Trophoblast cell (in vitro differentiated cells and primary cell): ENCODE measurements at regions not wholly inside any gene's neighbourhood (a gene's known extent, or its start where the extent isn't known, plus 50 kb on each side); places are given as distances from the start of the nearest gene placed in this dataset.
A peak's percentile ranks its signal among the peaks of the same experiment; 100 is the strongest.
"Not testable (repeated sequence)": the region's sequence is repeated elsewhere in the genome, so short reads cannot be mapped to it uniquely, and the experiment has no call there.

Source experiments
- DNase-seq, 2 donors: peaks; one replicate each; pipeline ENCODE4 v3.0.0-alpha.2; 2016
- H2AFZ ChIP-seq: 2 replicates; pipeline ENCODE4 v1.6.1; 2013; ENCODE audit warnings: low read length, moderate library complexity, mild to moderate bottlenecking; ENCODE audit not compliant: insufficient read depth, poor library complexity
- H2AK5ac ChIP-seq: 2 replicates; pipeline ENCODE4 v1.6.1; 2013; ENCODE audit warnings: mild to moderate bottlenecking, low read length
- H2BK120ac ChIP-seq: 2 replicates; pipeline ENCODE4 v1.6.1; 2013; ENCODE audit warnings: low read length, mild to moderate bottlenecking, moderate library complexity; ENCODE audit not compliant: insufficient read depth, poor library complexity
- H2BK12ac ChIP-seq: 2 replicates; pipeline ENCODE4 v1.6.1; 2013; ENCODE audit warnings: mild to moderate bottlenecking, low read length, moderate library complexity
- H2BK5ac ChIP-seq: 2 replicates; pipeline ENCODE4 v1.6.1; 2013; ENCODE audit warnings: low read length, low read depth, moderate library complexity, mild to moderate bottlenecking; ENCODE audit not compliant: poor library complexity
- H3K14ac ChIP-seq: 2 replicates; pipeline ENCODE4 v1.6.1; 2013; ENCODE audit warnings: mild to moderate bottlenecking, low read length
- H3K18ac ChIP-seq: 2 replicates; pipeline ENCODE4 v1.6.1; 2013; ENCODE audit warnings: mild to moderate bottlenecking, low read length
- H3K23ac ChIP-seq: 2 replicates; pipeline ENCODE4 v1.6.1; 2013; ENCODE audit warnings: low read length
- H3K27ac ChIP-seq: 2 replicates; pipeline ENCODE4 v1.5.1; 2013; ENCODE audit warnings: low read depth, mild to moderate bottlenecking, inconsistent platforms, low read length, moderate library complexity
- H3K27me3 ChIP-seq: 2 replicates; pipeline ENCODE4 v1.6.1; 2013; ENCODE audit warnings: inconsistent platforms, mild to moderate bottlenecking, low read length, moderate library complexity; ENCODE audit not compliant: insufficient read depth
- H3K36me3 ChIP-seq, 2 experiments: 1 replicate in 1 of 2; 2 replicates in 1 of 2; pipeline ENCODE4 v1.6.1; 2013; ENCODE audit warnings: low read length in 2 of 2, mild to moderate bottlenecking in 2 of 2, moderate library complexity in 1 of 2; ENCODE audit not compliant: insufficient read depth in 2 of 2, control insufficient read depth in 1 of 2
- H3K4ac ChIP-seq: 2 replicates; pipeline ENCODE4 v1.6.1; 2013; ENCODE audit warnings: low read depth, mild to moderate bottlenecking, low read length, moderate library complexity
- H3K4me1 ChIP-seq, 2 experiments: 1 replicate in 1 of 2; 2 replicates in 1 of 2; pipeline ENCODE4 v1.6.1; 2013; ENCODE audit warnings: low read length in 2 of 2, mild to moderate bottlenecking in 2 of 2, moderate library complexity in 1 of 2; ENCODE audit not compliant: insufficient read depth in 2 of 2, control insufficient read depth in 1 of 2
- H3K4me2 ChIP-seq: 2 replicates; pipeline ENCODE4 v1.6.1; 2013; ENCODE audit warnings: inconsistent platforms, mild to moderate bottlenecking, low read length, moderate library complexity
- H3K4me3 ChIP-seq: 2 replicates; pipeline ENCODE4 v1.5.1; 2013; ENCODE audit warnings: mild to moderate bottlenecking, low read depth, low read length, inconsistent platforms
- H3K79me1 ChIP-seq: one replicate; pipeline ENCODE4 v1.6.1; 2013; ENCODE audit warnings: low read length
- H3K79me2 ChIP-seq: 2 replicates; pipeline ENCODE4 v1.6.1; 2013; ENCODE audit warnings: low read length, mild to moderate bottlenecking; ENCODE audit not compliant: control insufficient read depth, insufficient read depth, poor library complexity
- H3K9ac ChIP-seq: 2 replicates; pipeline ENCODE4 v1.6.1; 2013; ENCODE audit warnings: mild to moderate bottlenecking, low read length
- H3K9me3 ChIP-seq: 2 replicates; pipeline ENCODE4 v1.6.1; 2013; ENCODE audit warnings: low read depth, mild to moderate bottlenecking, control low read depth, inconsistent platforms, low read length; ENCODE audit not compliant: insufficient read depth
- H4K12ac ChIP-seq: 2 replicates; pipeline ENCODE4 v1.6.1; 2013; ENCODE audit warnings: low read depth, mild to moderate bottlenecking, low read length, moderate library complexity
- H4K8ac ChIP-seq: 2 replicates; pipeline ENCODE4 v1.6.1; 2013; ENCODE audit warnings: low read depth, mild to moderate bottlenecking, low read length, moderate library complexity
- H4K91ac ChIP-seq: one replicate; pipeline ENCODE4 v1.6.1; 2013; ENCODE audit warnings: low read depth, mild to moderate bottlenecking, low read length, moderate library complexity
- WGBS: extraction: QIAGEN DNeasy Blood & Tissue Kit; methylation state at CpG from one replicate; pipeline ENCODE4 v1.1.7; 2013; ENCODE audit warnings: missing lambda C conversion rate; ENCODE audit not compliant: insufficient read length, insufficient coverage; ENCODE audit errors: extremely low coverage; 5-methylcytosine and 5-hydroxymethylcytosine counted together

DNA sequence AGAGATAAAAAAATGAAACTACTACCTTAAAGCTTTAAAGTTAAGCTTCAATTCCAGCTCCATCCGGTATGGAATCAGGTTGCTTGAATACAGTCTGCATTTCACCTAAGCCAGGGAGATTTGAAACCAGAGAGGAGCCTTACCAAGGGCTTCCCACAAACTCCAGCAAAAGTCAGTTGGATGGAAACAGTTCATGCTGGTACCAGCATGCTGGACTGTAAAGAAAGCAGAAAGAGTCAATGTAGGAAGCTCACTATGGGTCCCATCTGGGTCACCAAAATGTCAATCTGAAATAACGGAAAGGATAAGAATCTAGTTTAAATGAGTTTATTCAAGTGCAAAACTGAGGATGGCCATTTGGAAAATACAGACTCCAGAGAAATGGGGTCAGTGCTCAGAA is 65.3 kb downstream of the CDO1 start:
- Histone ChIP-seq H3K36me3 (no peaks in the 10 kb centered on the region), H3K27me3 (no peaks in the 10 kb centered on the region), H3K4me2 (no peak overlapping the region), H3K14ac (no peak overlapping the region), H3K4me3 (no peak overlapping the region), H4K91ac (no peak overlapping the region), H2BK120ac (no peak overlapping the region), H2BK5ac (no peak overlapping the region), H2AFZ (no peak overlapping the region), H4K8ac (no peak overlapping the region), H3K9me3 (no peaks in the 10 kb centered on the region), H3K9ac (no peak overlapping the region), H3K4me1 (no peaks in the 10 kb centered on the region), H4K12ac (no peak overlapping the region), H3K79me1 (no peaks in the 10 kb centered on the region), H3K18ac (no peak overlapping the region), H3K4ac (no peak overlapping the region), H3K23ac (no peak overlapping the region), H3K79me2 (no peaks in the 10 kb centered on the region), H2BK12ac (no peak overlapping the region), H3K27ac (no peak overlapping the region), H2AK5ac (no peak overlapping the region)
- WGBS = no CpG with 5 or more reads among the region's 2 CpGs
- DNase-seq = peak; percentile 75 to 92

DNA sequence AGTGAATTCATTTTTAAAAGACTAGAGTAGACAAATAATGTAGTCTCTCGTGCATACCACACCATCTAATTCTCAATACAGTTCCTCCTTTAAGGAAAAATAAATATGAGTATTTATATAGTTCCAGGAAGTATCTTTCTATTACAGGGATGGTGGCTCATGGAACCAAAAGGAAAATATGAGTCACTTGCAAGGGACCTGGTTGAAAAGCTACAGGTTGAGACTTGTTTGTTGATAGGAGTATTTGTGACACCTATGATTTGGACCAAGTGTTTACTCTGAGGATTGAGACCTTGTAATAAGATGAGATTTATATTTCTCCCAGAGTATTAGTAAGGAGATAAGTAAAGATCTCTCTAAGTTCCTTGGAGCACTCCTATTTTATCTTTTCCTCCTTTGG is 67.4 kb downstream of the CDO1 start:
- H2BK120ac ChIP-seq = no peak overlapping the region
- H2BK12ac ChIP-seq = no peak overlapping the region
- H3K23ac ChIP-seq = no peak overlapping the region
- H3K4me1 ChIP-seq = no peaks in the 10 kb centered on the region
- H3K79me2 ChIP-seq = no peaks in the 10 kb centered on the region
- no peak overlapping the region for H2AK5ac ChIP-seq
- no CpG with 5 or more reads among the region's 1 CpG for whole genome bisulfite sequencing
- H3K4me3 ChIP-seq = no peak overlapping the region
- H2AFZ ChIP-seq = no peak overlapping the region
- no peaks in the 10 kb centered on the region for H3K79me1 ChIP-seq
- no peak overlapping the region for H3K18ac ChIP-seq
- DNase-seq = peak in 1 of 2 donors; percentile 34
- no peaks in the 10 kb centered on the region for H3K27me3 ChIP-seq
- H3K14ac ChIP-seq = no peak overlapping the region
- no peak overlapping the region for H4K8ac ChIP-seq
- no peaks in the 10 kb centered on the region for H3K9me3 ChIP-seq
- no peak overlapping the region for H2BK5ac ChIP-seq
- no peak overlapping the region for H3K4ac ChIP-seq
- H3K9ac ChIP-seq = no peak overlapping the region
- no peak overlapping the region for H4K91ac ChIP-seq
- H3K27ac ChIP-seq = no peak overlapping the region
- no peak overlapping the region for H4K12ac ChIP-seq
- H3K36me3 ChIP-seq = no peaks in the 10 kb centered on the region
- H3K4me2 ChIP-seq = no peak overlapping the region

DNA sequence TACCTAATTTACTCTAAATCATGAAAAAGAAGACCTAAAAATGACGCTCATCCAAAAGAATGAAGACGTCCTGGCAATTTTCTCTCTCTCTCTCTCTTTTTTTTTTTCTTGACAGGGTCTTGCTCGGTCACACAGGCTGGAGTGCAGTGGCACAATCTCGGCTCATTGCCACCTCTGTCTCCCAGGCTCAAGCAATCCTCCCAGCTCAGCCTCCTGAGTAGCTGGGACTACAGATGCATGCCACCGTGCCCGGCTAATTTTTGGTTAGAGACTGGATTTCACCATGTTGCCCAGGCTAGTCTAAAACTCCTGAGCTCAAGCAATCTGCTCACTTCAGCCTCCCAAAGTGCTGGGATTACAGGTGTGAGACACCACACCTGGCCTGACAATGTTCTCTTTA is 77.2 kb downstream of the CDO1 start:
- H4K8ac ChIP-seq, H4K12ac ChIP-seq, H2BK120ac ChIP-seq, H3K9ac ChIP-seq, H3K14ac ChIP-seq, H2BK5ac ChIP-seq, H3K79me1 ChIP-seq, H3K23ac ChIP-seq, H3K4me3 ChIP-seq, DNase-seq, H3K36me3 ChIP-seq, H3K27me3 ChIP-seq, H3K27ac ChIP-seq, H3K4me2 ChIP-seq, H3K79me2 ChIP-seq, H3K4ac ChIP-seq, H3K4me1 ChIP-seq, H4K91ac ChIP-seq, H2BK12ac ChIP-seq, H3K18ac ChIP-seq, H2AK5ac ChIP-seq, H2AFZ ChIP-seq, H3K9me3 ChIP-seq: not testable (repeated sequence)
- WGBS = no CpG with 5 or more reads among the region's 6 CpGs

DNA sequence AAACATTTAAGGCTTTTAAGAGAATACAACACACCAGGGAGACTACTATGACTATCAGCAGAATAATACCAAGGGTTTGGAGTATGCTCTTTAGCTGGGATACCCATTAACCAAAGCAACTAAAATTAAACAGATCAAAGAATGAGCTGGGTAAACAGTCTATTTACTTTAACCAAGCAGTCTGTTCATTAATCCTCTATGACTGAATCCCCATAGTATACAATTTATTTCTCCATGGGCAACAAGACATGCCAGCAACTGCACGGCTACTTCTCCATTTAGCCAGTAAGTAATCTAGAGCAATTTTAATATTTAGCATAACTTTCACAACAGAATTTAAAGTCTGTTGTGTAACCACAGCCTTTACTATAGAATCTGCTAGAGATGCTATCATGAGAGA is 77.6 kb downstream of the CDO1 start:
- H3K4me1 ChIP-seq = no peaks in the 10 kb centered on the region
- no peak overlapping the region for H3K27ac ChIP-seq

More for the DNA sequence above, 77.6 kb downstream of the CDO1 start:
- no peak overlapping the region for H2BK5ac ChIP-seq
- no peak overlapping the region for H3K4ac ChIP-seq
- no peaks in the 10 kb centered on the region for H3K9me3 ChIP-seq
- H3K14ac ChIP-seq = no peak overlapping the region
- H3K27me3 ChIP-seq = no peaks in the 10 kb centered on the region
- no peak overlapping the region for H2AFZ ChIP-seq
- H3K18ac ChIP-seq = no peak overlapping the region
- DNase-seq = no peak
- H3K23ac ChIP-seq = no peak overlapping the region
- no peak overlapping the region for H3K4me2 ChIP-seq
- WGBS = no CpG with 5 or more reads among the region's 1 CpG
- H3K4me3 ChIP-seq = no peak overlapping the region
- H3K36me3 ChIP-seq = no peaks in the 10 kb centered on the region
- H2AK5ac ChIP-seq = no peak overlapping the region
- H4K12ac ChIP-seq = no peak overlapping the region
- no peaks in the 10 kb centered on the region for H3K79me1 ChIP-seq
- no peak overlapping the region for H3K9ac ChIP-seq
- no peaks in the 10 kb centered on the region for H3K79me2 ChIP-seq
- no peak overlapping the region for H4K8ac ChIP-seq
- no peak overlapping the region for H2BK12ac ChIP-seq
- H2BK120ac ChIP-seq = no peak overlapping the region
- no peak overlapping the region for H4K91ac ChIP-seq
